ENCODE measurements at regions not wholly inside any gene's neighbourhood (a gene's known extent, or its start where the extent isn't known, plus 50 kb on each side); places are given as distances from the start of the nearest gene placed in this dataset.

GRCh38 chr7:50217401-50217800 lies 87.1 kb upstream of the IKZF1 start:
- no peak for TF ChIP-seq CTCF (IDR thresholded peaks at IDR 0.05; ENCODE audit: low read depth, low read length)
- DNase-seq: no peak
- Histone ChIP-seq H3K9me3 (ENCODE audit: severe bottlenecking) (peaks cover 4% of the 10 kb centered on the region), H3K27ac (no peak overlapping the region), H3K36me3 (no peaks in the 10 kb centered on the region), H3K27me3 (ENCODE audit: insufficient read depth, low read depth, severe bottlenecking) (no peaks in the 10 kb centered on the region), H3K4me3 (ENCODE audit: low read depth, low read length) (no peak overlapping the region)

GRCh38 chr7:50216626-50217025 lies 87.9 kb upstream of the IKZF1 start:
- Histone ChIP-seq H3K36me3 (no peaks in the 10 kb centered on the region), H3K27ac (no peak overlapping the region), H3K9me3 (ENCODE audit: severe bottlenecking) (no peaks in the 10 kb centered on the region), H3K27me3 (ENCODE audit: insufficient read depth, low read depth, severe bottlenecking) (no peaks in the 10 kb centered on the region), H3K4me3 (ENCODE audit: low read depth, low read length) (no peak overlapping the region)
- no peak for TF ChIP-seq CTCF (IDR thresholded peaks at IDR 0.05; ENCODE audit: low read depth, low read length)
- DNase-seq: no peak

GRCh38 chr7:50214771-50215170 lies 89.7 kb upstream of the IKZF1 start:
- DNase-seq: no peak
- no peak for TF ChIP-seq CTCF (IDR thresholded peaks at IDR 0.05; ENCODE audit: low read depth, low read length)
- H3K27ac ChIP-seq: no peak overlapping the region
- no peaks in the 10 kb centered on the region for H3K9me3 ChIP-seq (ENCODE audit: severe bottlenecking)
- no peak overlapping the region for H3K4me3 ChIP-seq (ENCODE audit: low read depth, low read length)
- no peaks in the 10 kb centered on the region for H3K36me3 ChIP-seq
- H3K27me3 ChIP-seq (ENCODE audit: insufficient read depth, low read depth, severe bottlenecking): no peaks in the 10 kb centered on the region

- Histone ChIP-seq H3K9me3 (ENCODE audit: severe bottlenecking) (no peaks in the 10 kb centered on the region), H3K36me3 (no peaks in the 10 kb centered on the region), H3K4me3 (ENCODE audit: low read depth, low read length) (no peak overlapping the region), H3K27ac (no peak overlapping the region), H3K27me3 (ENCODE audit: insufficient read depth, low read depth, severe bottlenecking) (no peaks in the 10 kb centered on the region)
- DNase-seq: no peak
- no peak for TF ChIP-seq CTCF (IDR thresholded peaks at IDR 0.05; ENCODE audit: low read depth, low read length)
Observed at GRCh38 chr7:50214126-50214670, 90.3 kb upstream of the IKZF1 start.

GRCh38 chr7:50213622-50214017 lies 90.9 kb upstream of the IKZF1 start:
- no peaks in the 10 kb centered on the region for H3K9me3 ChIP-seq (ENCODE audit: severe bottlenecking)
- no peaks in the 10 kb centered on the region for H3K36me3 ChIP-seq
- no peaks in the 10 kb centered on the region for H3K27me3 ChIP-seq (ENCODE audit: insufficient read depth, low read depth, severe bottlenecking)
- no peak overlapping the region for H3K4me3 ChIP-seq (ENCODE audit: low read depth, low read length)
- no peak for DNase-seq
- no peak overlapping the region for H3K27ac ChIP-seq
- no peak for TF ChIP-seq CTCF (IDR thresholded peaks at IDR 0.05; ENCODE audit: low read depth, low read length)
